Bronchial epithelial cell (primary cell): ENCODE measurements at regions not wholly inside any gene's neighbourhood (a gene's known extent, or its start where the extent isn't known, plus 50 kb on each side); places are given as distances from the start of the nearest gene placed in this dataset.

Experiments used
- DNase-seq: peaks from one replicate; pipeline ENCODE4 v3.0.0-alpha.2; 2010; ENCODE audit warnings: low read depth
- FAIRE-seq: peaks from 2 replicates; lab custom pipeline; 2011; peaks lifted over from hg19 to GRCh38; lab: Jason Lieb, UNC
- H3K27me3 ChIP-seq: 2 replicates; pipeline ENCODE4 v1.5.1; 2011; ENCODE audit warnings: low read length; ENCODE audit not compliant: control insufficient read depth, insufficient read depth
- H3K36me3 ChIP-seq: 2 replicates; pipeline ENCODE4 v1.5.1; 2011; ENCODE audit warnings: low read length; ENCODE audit not compliant: control insufficient read depth, insufficient read depth
- H3K4me3 ChIP-seq: 2 replicates; pipeline ENCODE4 v1.5.1; 2011; ENCODE audit warnings: mild to moderate bottlenecking, low read depth, low read length, control low read depth
- TF ChIP-seq, protein P1 (sequence below): IDR thresholded peaks from 2 replicates; pipeline ENCODE4 v1.5.1; 2011; ENCODE audit warnings: mild to moderate bottlenecking, moderate library complexity, low read length, control low read depth, inconsistent platforms; ENCODE audit not compliant: insufficient read depth, severe bottlenecking

DNA sequence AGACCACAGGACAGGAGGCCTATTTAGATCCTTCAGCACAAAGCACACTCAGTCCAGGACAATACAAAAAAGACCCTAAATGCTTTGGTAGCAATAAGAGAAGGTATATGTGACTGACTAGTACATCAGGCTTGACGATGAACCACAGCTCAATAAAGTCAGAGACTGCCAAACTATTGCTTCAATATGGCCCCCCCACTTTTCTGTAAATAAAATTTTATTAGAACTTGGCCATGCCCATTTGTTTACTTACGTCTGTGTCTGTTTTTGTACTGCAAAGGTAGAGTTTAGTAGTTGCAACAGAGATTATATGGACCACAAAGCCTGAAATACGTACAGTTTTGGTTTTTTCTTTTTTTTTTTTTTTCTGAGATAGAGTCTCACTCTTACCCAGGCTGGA is 136.7 kb downstream of the IRS2 start:
- FAIRE-seq = no peak
- TF ChIP-seq, protein P1, sequence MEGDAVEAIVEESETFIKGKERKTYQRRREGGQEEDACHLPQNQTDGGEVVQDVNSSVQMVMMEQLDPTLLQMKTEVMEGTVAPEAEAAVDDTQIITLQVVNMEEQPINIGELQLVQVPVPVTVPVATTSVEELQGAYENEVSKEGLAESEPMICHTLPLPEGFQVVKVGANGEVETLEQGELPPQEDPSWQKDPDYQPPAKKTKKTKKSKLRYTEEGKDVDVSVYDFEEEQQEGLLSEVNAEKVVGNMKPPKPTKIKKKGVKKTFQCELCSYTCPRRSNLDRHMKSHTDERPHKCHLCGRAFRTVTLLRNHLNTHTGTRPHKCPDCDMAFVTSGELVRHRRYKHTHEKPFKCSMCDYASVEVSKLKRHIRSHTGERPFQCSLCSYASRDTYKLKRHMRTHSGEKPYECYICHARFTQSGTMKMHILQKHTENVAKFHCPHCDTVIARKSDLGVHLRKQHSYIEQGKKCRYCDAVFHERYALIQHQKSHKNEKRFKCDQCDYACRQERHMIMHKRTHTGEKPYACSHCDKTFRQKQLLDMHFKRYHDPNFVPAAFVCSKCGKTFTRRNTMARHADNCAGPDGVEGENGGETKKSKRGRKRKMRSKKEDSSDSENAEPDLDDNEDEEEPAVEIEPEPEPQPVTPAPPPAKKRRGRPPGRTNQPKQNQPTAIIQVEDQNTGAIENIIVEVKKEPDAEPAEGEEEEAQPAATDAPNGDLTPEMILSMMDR = no peak
- H3K4me3 ChIP-seq = no peak overlapping the region
- DNase-seq = no peak
- H3K36me3 ChIP-seq = no peaks in the 10 kb centered on the region
- H3K27me3 ChIP-seq = no peaks in the 10 kb centered on the region

DNA sequence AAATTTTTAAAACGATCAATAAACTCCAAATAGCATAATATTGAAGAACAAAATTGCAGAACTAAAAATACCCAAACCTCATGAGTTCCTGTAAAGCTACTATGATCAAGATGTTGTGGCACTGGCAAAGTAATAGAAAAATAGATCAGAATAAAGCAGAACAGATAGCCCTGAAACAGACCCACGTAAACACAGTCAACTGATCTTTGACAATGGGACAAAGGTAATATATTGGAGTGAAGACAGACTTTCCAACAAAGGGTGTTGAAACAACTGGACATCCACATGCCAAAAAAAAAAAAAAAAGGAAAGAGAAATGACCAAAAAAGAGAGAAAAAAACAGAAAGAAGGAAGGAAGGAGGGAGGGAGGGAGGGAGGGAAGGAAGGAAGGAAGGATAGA is 138.7 kb downstream of the IRS2 start:
- DNase-seq (no peak), FAIRE-seq (no peak)
- Histone ChIP-seq H3K36me3 (no peaks in the 10 kb centered on the region), H3K4me3 (no peak overlapping the region), H3K27me3 (no peaks in the 10 kb centered on the region)
- TF ChIP-seq, protein P1 = no peak

DNA sequence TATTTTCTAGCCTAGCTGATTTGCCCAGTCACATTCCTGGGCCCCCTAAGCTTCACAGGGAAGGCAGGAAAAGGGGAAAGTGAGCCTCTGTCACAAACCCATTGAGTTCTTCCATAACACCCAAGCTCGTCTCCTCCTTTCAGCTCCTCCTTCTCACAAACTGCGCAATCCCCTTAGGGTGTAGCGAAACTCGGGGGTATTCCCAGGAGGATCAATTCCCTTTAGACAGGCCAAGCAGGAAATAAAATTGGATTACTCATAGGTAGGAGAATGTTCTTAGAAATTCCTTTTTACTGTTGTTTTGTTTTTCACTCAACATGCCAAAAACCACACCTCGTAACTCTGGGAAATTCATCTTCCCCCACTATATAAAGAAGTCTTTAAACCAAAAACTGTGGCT is 139.3 kb downstream of the IRS2 start:
- FAIRE-seq = no peak
- TF ChIP-seq, protein P1 = no peak
- no peaks in the 10 kb centered on the region for H3K36me3 ChIP-seq
- no peaks in the 10 kb centered on the region for H3K27me3 ChIP-seq
- DNase-seq = peak; percentile 90
- H3K4me3 ChIP-seq = no peak overlapping the region

DNA sequence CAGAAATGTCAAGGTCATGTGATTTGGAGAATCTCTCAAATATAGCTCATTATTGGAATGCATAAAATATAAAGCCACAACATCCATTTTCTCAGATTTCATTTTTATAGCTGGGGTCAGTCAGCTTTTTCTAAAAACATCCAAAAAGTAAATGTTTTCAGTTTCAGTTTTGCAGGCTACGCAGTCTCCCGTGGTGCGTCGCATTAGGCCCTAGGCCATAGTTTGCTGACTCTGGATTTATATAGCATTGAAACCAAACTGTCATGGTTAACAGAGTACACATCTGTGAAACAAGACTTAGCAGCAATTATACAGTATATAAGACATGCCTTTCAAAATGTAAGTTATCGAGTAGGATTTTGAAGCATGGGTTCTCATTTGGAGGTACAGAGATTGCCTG is 140.0 kb downstream of the IRS2 start:
- Histone ChIP-seq H3K4me3 (no peak overlapping the region), H3K36me3 (no peaks in the 10 kb centered on the region), H3K27me3 (no peaks in the 10 kb centered on the region)
- no peak for FAIRE-seq
- TF ChIP-seq, protein P1 = no peak
- DNase-seq = no peak

DNA sequence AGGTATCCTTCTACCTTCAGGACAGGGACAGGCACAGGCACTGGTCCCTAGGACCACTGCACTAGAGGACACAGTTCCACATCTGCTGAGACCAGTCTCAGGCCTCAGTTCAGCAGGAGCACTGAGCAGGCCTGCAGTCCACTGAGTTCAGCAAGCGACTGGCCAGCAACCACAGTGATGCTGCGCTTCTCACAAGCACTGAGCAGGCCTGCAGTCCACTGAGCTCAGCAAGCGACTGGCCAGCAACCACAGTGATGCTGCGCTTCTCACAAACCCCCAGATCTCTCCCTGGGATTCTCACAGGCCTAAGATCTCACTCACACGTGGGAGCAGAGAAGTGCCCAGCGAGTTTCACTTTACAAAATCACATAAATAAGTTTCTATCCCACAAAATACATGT is 140.6 kb downstream of the IRS2 start:
- Histone ChIP-seq H3K36me3 (no peaks in the 10 kb centered on the region), H3K27me3 (no peaks in the 10 kb centered on the region), H3K4me3 (no peak overlapping the region)
- FAIRE-seq (peak; percentile 84), DNase-seq (no peak)
- TF ChIP-seq, protein P1 = no peak

DNA sequence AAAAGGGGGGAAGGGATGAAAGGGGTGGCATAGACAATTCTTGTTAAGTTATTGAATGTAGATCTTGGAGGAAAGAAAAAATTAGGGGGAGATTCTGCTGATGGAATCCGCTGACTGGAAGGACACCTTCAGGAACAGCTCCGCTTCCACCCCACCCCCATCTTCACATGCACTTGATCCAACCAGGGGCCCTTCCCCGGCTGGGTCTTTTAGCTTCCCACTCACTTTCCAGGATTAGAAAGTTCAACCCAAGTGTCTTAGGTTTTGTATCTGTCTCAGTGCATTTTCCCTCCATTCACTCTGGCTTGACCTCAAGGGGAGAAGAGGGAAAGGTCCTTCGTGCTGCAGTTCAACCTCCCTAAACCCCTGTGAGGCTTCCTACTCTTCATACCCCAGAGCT is 141.4 kb downstream of the IRS2 start:
- FAIRE-seq = no peak
- Histone ChIP-seq H3K27me3 (no peaks in the 10 kb centered on the region), H3K36me3 (no peaks in the 10 kb centered on the region), H3K4me3 (no peak overlapping the region)
- TF ChIP-seq, protein P1 = no peak
- DNase-seq = no peak
